HG03457 (cell line): ENCODE measurements at regions not wholly inside any gene's neighbourhood (a gene's known extent, or its start where the extent isn't known, plus 50 kb on each side); places are given as distances from the start of the nearest gene placed in this dataset.
"Not testable (repeated sequence)": the region's sequence is repeated elsewhere in the genome, so short reads cannot be mapped to it uniquely, and the experiment has no call there.

ENCODE experiments used
- ATAC-seq: cut with Tn5 transposase; IDR thresholded peaks from one replicate; pipeline ENCODE4 v1.9.1; 2021; ENCODE audit warnings: moderate number of reproducible peaks; ENCODE audit not compliant: unreplicated experiment

GRCh38 chr13:90447034-90447733 is 900.3 kb upstream of the MIR17HG start:
- ATAC-seq, result no peak

- ATAC-seq, result no peak
Measured at GRCh38 chr13:90447734-90448101, 899.8 kb upstream of the MIR17HG start.

GRCh38 chr13:90448466-90449037 is 898.9 kb upstream of the MIR17HG start:
- ATAC-seq, result no peak

- no peak for ATAC-seq
Measured at GRCh38 chr13:90453342-90453741, 894.1 kb upstream of the MIR17HG start.

GRCh38 chr13:90454002-90454636 is 893.4 kb upstream of the MIR17HG start:
- no peak for ATAC-seq

- no peak for ATAC-seq
Measured at GRCh38 chr13:90455067-90455466, 892.4 kb upstream of the MIR17HG start.

GRCh38 chr13:90455823-90456222 is 891.7 kb upstream of the MIR17HG start:
- no peak for ATAC-seq

GRCh38 chr13:90461398-90461797 is 886.1 kb upstream of the MIR17HG start:
- no peak for ATAC-seq

- no peak for ATAC-seq
Measured at GRCh38 chr13:90477216-90477615, 870.3 kb upstream of the MIR17HG start.

- no peak for ATAC-seq
Measured at GRCh38 chr13:90483906-90484305, 863.6 kb upstream of the MIR17HG start.

- no peak for ATAC-seq
Measured at GRCh38 chr13:90485436-90485835, 862.1 kb upstream of the MIR17HG start.

GRCh38 chr13:90492872-90493271 is 854.6 kb upstream of the MIR17HG start:
- no peak for ATAC-seq

- ATAC-seq, result no peak
Measured at GRCh38 chr13:90493667-90494066, 853.8 kb upstream of the MIR17HG start.

GRCh38 chr13:90494849-90495248 is 852.6 kb upstream of the MIR17HG start:
- ATAC-seq, result not testable (repeated sequence)

GRCh38 chr13:90498096-90498495 is 849.4 kb upstream of the MIR17HG start:
- ATAC-seq, result no peak

GRCh38 chr13:90498816-90499215 is 848.7 kb upstream of the MIR17HG start:
- ATAC-seq, result no peak

GRCh38 chr13:90500569-90500968 is 846.9 kb upstream of the MIR17HG start:
- ATAC-seq, result no peak

- no peak for ATAC-seq
Measured at GRCh38 chr13:90502153-90502552, 845.3 kb upstream of the MIR17HG start.

- no peak for ATAC-seq
Measured at GRCh38 chr13:90502762-90503161, 844.7 kb upstream of the MIR17HG start.

- ATAC-seq, result no peak
Measured at GRCh38 chr13:90510319-90510718, 837.2 kb upstream of the MIR17HG start.

- ATAC-seq, result no peak
Measured at GRCh38 chr13:90511903-90512302, 835.6 kb upstream of the MIR17HG start.

GRCh38 chr13:90514712-90515111 is 832.8 kb upstream of the MIR17HG start:
- not testable (repeated sequence) for ATAC-seq
